Activated gamma-delta T cell (primary cell): ENCODE measurements at regions not wholly inside any gene's neighbourhood (a gene's known extent, or its start where the extent isn't known, plus 50 kb on each side); places are given as distances from the start of the nearest gene placed in this dataset.
"Not testable (repeated sequence)": the region's sequence is repeated elsewhere in the genome, so short reads cannot be mapped to it uniquely, and the experiment has no call there.

Experiments
- DNase-seq: peaks from one replicate; lab custom pipeline; 2025; lab: John Stamatoyannopoulos, UW

- DNase-seq: no peak
These were observed 256.1 kb downstream of the ZWINT start for GRCh38 chr10:56104923-56105322.

GRCh38 chr10:56104487-56104886, 256.6 kb downstream of the ZWINT start:
- no peak for DNase-seq

GRCh38 chr10:56096226-56096517, 264.9 kb downstream of the ZWINT start:
- no peak for DNase-seq

- DNase-seq: no peak
These were observed 265.4 kb downstream of the ZWINT start for GRCh38 chr10:56095506-56096225.

GRCh38 chr10:56093645-56094044, 267.4 kb downstream of the ZWINT start:
- not testable (repeated sequence) for DNase-seq

GRCh38 chr10:56091872-56092271, 269.2 kb downstream of the ZWINT start:
- no peak for DNase-seq

GRCh38 chr10:56090914-56091540, 270.0 kb downstream of the ZWINT start:
- no peak for DNase-seq

GRCh38 chr10:56085406-56086122, 275.5 kb downstream of the ZWINT start:
- DNase-seq: no peak

GRCh38 chr10:56082169-56082568, 278.9 kb downstream of the ZWINT start:
- DNase-seq: no peak

GRCh38 chr10:56068473-56069263, 292.4 kb downstream of the ZWINT start:
- DNase-seq: no peak

- DNase-seq: no peak
These were observed 293.0 kb downstream of the ZWINT start for GRCh38 chr10:56068040-56068439.

- DNase-seq: no peak
These were observed 297.4 kb downstream of the ZWINT start for GRCh38 chr10:56063642-56064041.

GRCh38 chr10:56057860-56058259, 303.2 kb downstream of the ZWINT start:
- DNase-seq: no peak

GRCh38 chr10:56035489-56035888, 325.6 kb downstream of the ZWINT start:
- no peak for DNase-seq

GRCh38 chr10:56028298-56029132, 332.5 kb downstream of the ZWINT start:
- DNase-seq: no peak

- no peak for DNase-seq
These were observed 349.0 kb downstream of the ZWINT start for GRCh38 chr10:56012101-56012500.

- DNase-seq: no peak
These were observed 357.5 kb downstream of the ZWINT start for GRCh38 chr10:56003555-56003954.

- no peak for DNase-seq
These were observed 371.9 kb downstream of the ZWINT start for GRCh38 chr10:55989188-55989587.

GRCh38 chr10:55979203-55979602, 381.9 kb downstream of the ZWINT start:
- DNase-seq: no peak

- DNase-seq: no peak
These were observed 395.0 kb downstream of the ZWINT start for GRCh38 chr10:55966101-55966500.

- no peak for DNase-seq
These were observed 417.7 kb downstream of the ZWINT start for GRCh38 chr10:55943403-55943802.

GRCh38 chr10:55929291-55929690, 431.8 kb downstream of the ZWINT start:
- no peak for DNase-seq
